Type B pancreatic cell (in vitro differentiated cells): ENCODE measurements at regions not wholly inside any gene's neighbourhood (a gene's known extent, or its start where the extent isn't known, plus 50 kb on each side); places are given as distances from the start of the nearest gene placed in this dataset.

Experiments
- DNase-seq: peaks from one replicate; pipeline ENCODE4 v3.0.0; 2021; ENCODE audit warnings: mixed read lengths; ENCODE audit not compliant: unreplicated experiment; ENCODE audit errors: extremely low spot score
- H3K27ac Mint-ChIP-seq: 2 replicates; pipeline ENCODE4 v1.8.0; 2021; ENCODE audit warnings: mild to moderate bottlenecking, mixed read lengths
- H3K27me3 Mint-ChIP-seq: 2 replicates; pipeline ENCODE4 v1.8.0; 2021; ENCODE audit warnings: mixed read lengths
- H3K36me3 Mint-ChIP-seq: 2 replicates; pipeline ENCODE4 v1.8.0; 2021; ENCODE audit warnings: mixed read lengths
- H3K4me1 Mint-ChIP-seq: one replicate; pipeline ENCODE4 v1.8.0; 2021; ENCODE audit warnings: mixed read lengths; ENCODE audit not compliant: unreplicated experiment
- H3K4me3 Mint-ChIP-seq: 2 replicates; pipeline ENCODE4 v1.8.0; 2021; ENCODE audit warnings: mild to moderate bottlenecking, mixed read lengths
- H3K9me3 Mint-ChIP-seq: 2 replicates; pipeline ENCODE4 v1.8.0; 2021; ENCODE audit warnings: mixed read lengths
- CTCF ChIP-seq: fragments of 200-600 bp; sonication (generic); conservative IDR thresholded peaks from 2 replicates; pipeline ENCODE4 v1.5.0; 2021; ENCODE audit warnings: antibody characterized with exemption, mild to moderate bottlenecking

- no peaks in the 10 kb centered on the region for H3K9me3 Mint-ChIP-seq
- no peak for TF ChIP-seq CTCF
- no peak overlapping the region for H3K4me3 Mint-ChIP-seq
- H3K36me3 Mint-ChIP-seq = no peaks in the 10 kb centered on the region
- H3K4me1 Mint-ChIP-seq = peaks cover 9% of the 10 kb centered on the region
- no peak overlapping the region for H3K27ac Mint-ChIP-seq
- no peak for DNase-seq
- no peaks in the 10 kb centered on the region for H3K27me3 Mint-ChIP-seq
Measured at GRCh38 chr20:43863821-43864544, 50.7 kb upstream of the TOX2 start.

GRCh38 chr20:43863330-43863729 lies 51.3 kb upstream of the TOX2 start:
- no peak for DNase-seq
- H3K36me3 Mint-ChIP-seq = no peaks in the 10 kb centered on the region

DNA sequence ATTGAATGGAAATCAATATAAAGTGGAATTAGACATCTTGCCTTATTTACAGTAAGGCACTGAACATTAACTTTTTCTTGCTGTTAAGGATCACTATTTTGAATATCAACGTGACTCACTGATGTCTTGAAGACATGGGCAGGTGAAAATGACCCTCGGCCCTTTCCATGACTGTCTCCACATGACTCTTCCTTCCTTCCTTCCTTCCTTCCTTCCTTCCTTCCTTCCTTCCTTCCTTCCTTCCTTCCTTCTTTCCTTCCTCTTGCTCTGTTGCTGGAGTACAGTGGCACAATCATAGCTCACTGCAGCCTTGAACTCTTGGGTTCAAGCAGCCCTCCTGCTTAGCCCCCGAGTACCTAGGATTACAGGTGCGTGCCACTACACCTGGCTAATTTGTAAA lies 52.2 kb upstream of the TOX2 start:
- H3K9me3 Mint-ChIP-seq = no peaks in the 10 kb centered on the region
- no peaks in the 10 kb centered on the region for H3K27me3 Mint-ChIP-seq
- TF ChIP-seq CTCF = no peak
- DNase-seq = no peak
- no peak overlapping the region for H3K27ac Mint-ChIP-seq
- H3K4me1 Mint-ChIP-seq = no peaks in the 10 kb centered on the region
- no peak overlapping the region for H3K4me3 Mint-ChIP-seq
- H3K36me3 Mint-ChIP-seq = no peaks in the 10 kb centered on the region

More at GRCh38 chr20:43863330-43863729, 51.3 kb upstream of the TOX2 start:
- TF ChIP-seq CTCF = no peak
- no peak overlapping the region for H3K27ac Mint-ChIP-seq
- no peaks in the 10 kb centered on the region for H3K27me3 Mint-ChIP-seq
- H3K9me3 Mint-ChIP-seq = no peaks in the 10 kb centered on the region
- H3K4me3 Mint-ChIP-seq = no peak overlapping the region
- H3K4me1 Mint-ChIP-seq = peaks cover 4% of the 10 kb centered on the region

GRCh38 chr20:43859994-43860393 lies 54.7 kb upstream of the TOX2 start:
- DNase-seq = no peak
- Mint-ChIP-seq H3K27ac (no peak overlapping the region), H3K9me3 (no peaks in the 10 kb centered on the region), H3K36me3 (no peaks in the 10 kb centered on the region), H3K4me1 (no peaks in the 10 kb centered on the region), H3K4me3 (no peak overlapping the region), H3K27me3 (peaks cover 3% of the 10 kb centered on the region)
- TF ChIP-seq CTCF = no peak

- Mint-ChIP-seq H3K9me3 (no peaks in the 10 kb centered on the region), H3K27ac (no peak overlapping the region), H3K27me3 (peaks cover 3% of the 10 kb centered on the region), H3K4me3 (no peak overlapping the region), H3K4me1 (no peaks in the 10 kb centered on the region), H3K36me3 (no peaks in the 10 kb centered on the region)
- no peak for DNase-seq
- TF ChIP-seq CTCF = no peak
Measured at GRCh38 chr20:43857932-43858331, 56.7 kb upstream of the TOX2 start.
